Sigmoid colon (tissue), 6 donors: ENCODE measurements at regions not wholly inside any gene's neighbourhood (a gene's known extent, or its start where the extent isn't known, plus 50 kb on each side); places are given as distances from the start of the nearest gene placed in this dataset.

Source experiments
- DNase-seq: peaks from one replicate; pipeline ENCODE4 v3.0.0-alpha.2; 2019
- H3K27ac ChIP-seq, 4 donors: fragments of 200-600 bp; sonication (generic); one replicate each; pipeline ENCODE4 v1.5.1; 2016 to 2019; ENCODE audit warnings: mild to moderate bottlenecking in 1 of 4
- H3K27me3 ChIP-seq, 3 donors: fragments of 200-600 bp; sonication (generic); one replicate each; pipeline ENCODE4 v1.5.1; 2019; ENCODE audit warnings: mild to moderate bottlenecking in 1 of 3
- H3K36me3 ChIP-seq, 4 donors: fragments of 200-600 bp; sonication (generic); one replicate each; pipeline ENCODE4 v1.5.1; 2016 to 2019
- H3K4me1 ChIP-seq, 4 donors: fragments of 200-600 bp; sonication (generic); one replicate each; pipeline ENCODE4 v1.5.1; 2017 to 2019
- H3K4me3 ChIP-seq, 4 donors: fragments of 200-600 bp; sonication (generic); one replicate each; pipeline ENCODE4 v1.5.1; 2017 to 2019; ENCODE audit warnings: mild to moderate bottlenecking in 2 of 4, moderate library complexity in 1 of 4
- H3K9me3 ChIP-seq, 4 donors: fragments of 200-600 bp in 3 of 4; sonication (generic) in 3 of 4; one replicate each; pipeline versions ENCODE4 v1.5.1 to v1.6.1; 2013 to 2019
- CTCF ChIP-seq, 4 experiments: fragments of 450-650 bp in 3 of 4; fragments of 200-600 bp in 1 of 4; IDR thresholded peaks; one replicate each; pipeline ENCODE4 v1.5.1; 2016 to 2019; ENCODE audit warnings: antibody characterized with exemption in 4 of 4, mild to moderate bottlenecking in 3 of 4, moderate library complexity in 2 of 4
- EP300 ChIP-seq, 4 donors: sonication (generic); formaldehyde crosslinking; IDR thresholded peaks; one replicate each; pipeline ENCODE4 v1.6.1; 2017; ENCODE audit warnings: antibody characterized with exemption in 4 of 4
- POLR2A ChIP-seq, 2 donors: fragments of 450-650 bp; IDR thresholded peaks; one replicate each; pipeline ENCODE4 v1.6.1; 2016; ENCODE audit warnings: antibody characterized with exemption in 2 of 2, mild to moderate bottlenecking in 2 of 2, moderate library complexity in 2 of 2
- POLR2AphosphoS5 ChIP-seq, 4 donors: sonication (generic); formaldehyde crosslinking; IDR thresholded peaks; one replicate each; pipeline ENCODE4 v1.6.1; 2017; ENCODE audit warnings: antibody characterized with exemption in 4 of 4
- WGBS, 2 donors: extraction: QIAGEN DNeasy Blood & Tissue Kit; methylation state at CpG; one replicate each; pipeline ENCODE4 v1.1.7; 2013; 5-methylcytosine and 5-hydroxymethylcytosine counted together
- intact Hi-C: fragments of 100-400 bp; cut with DNase I; formaldehyde crosslinking; loops from one replicate; pipeline ENCODE4 v1.15.1; 2023
- donor health status: healthy with polysubstance abuse.
- donor health status: healthy.

DNA sequence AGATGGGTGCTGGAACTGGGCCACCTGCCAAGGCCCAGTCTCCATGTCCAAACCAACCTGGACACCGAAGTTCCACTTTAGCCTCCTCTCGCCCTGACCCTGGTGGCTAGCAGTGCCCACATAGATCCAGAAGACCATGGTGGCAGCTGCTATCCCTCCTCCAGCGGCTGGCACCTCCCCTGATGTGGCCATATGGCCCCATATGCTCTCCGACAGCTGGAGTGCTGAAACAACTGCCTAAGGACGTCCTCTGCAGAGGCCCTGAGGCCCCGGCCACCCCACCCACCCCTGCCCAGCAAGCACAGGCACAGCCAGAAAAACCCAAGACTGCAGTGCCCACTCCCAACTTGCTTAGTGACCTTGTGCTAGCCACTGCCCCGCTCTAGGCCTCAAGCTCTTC lies 182.3 kb upstream of the LINGO1 start:
- WGBS, 2 donors: 80 to 84% methylated on average over 7 of the region's 7 CpGs
- DNase-seq: no peak
- intact Hi-C loops: no loop called here

DNA sequence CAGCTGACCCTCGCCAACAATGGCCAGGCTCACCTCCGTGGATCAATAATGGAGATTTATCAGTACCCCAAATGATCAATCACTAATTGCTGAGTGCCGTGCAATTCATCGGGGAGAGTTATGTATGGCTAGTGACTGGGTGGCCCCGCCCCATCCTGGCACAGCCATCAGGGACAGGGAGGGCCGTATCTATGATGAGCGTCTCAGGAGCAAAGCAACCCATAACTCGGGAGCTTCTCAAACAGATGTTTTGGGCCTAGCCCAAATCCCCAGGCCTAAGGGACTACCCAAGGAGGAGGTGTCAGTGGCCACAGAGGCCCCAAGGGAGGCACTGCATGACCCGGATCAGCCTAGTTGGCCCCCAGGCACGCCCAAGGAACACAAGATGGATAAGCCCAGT lies 180.0 kb upstream of the LINGO1 start:
- no peaks in the 10 kb centered on the region for H3K4me1 ChIP-seq
- no peaks in the 10 kb centered on the region for H3K36me3 ChIP-seq
- 57 to 83% methylated on average over 10 of the region's 10 CpGs for WGBS, 2 donors
- DNase-seq: no peak
- no peak overlapping the region for H3K27ac ChIP-seq
- H3K4me3 ChIP-seq: no peak overlapping the region
- H3K9me3 ChIP-seq: no peaks in the 10 kb centered on the region
- no peak for TF ChIP-seq EP300 (IDR thresholded peaks at IDR 0.05)
- TF ChIP-seq POLR2A (IDR thresholded peaks at IDR 0.05): no peak
- no peak for TF ChIP-seq POLR2AphosphoS5 (IDR thresholded peaks at IDR 0.05)
- no peak for TF ChIP-seq CTCF (IDR thresholded peaks at IDR 0.05)
- H3K27me3 ChIP-seq: peaks cover 0 to 19% (median 0%) of the 10 kb centered on the region in 3 donors
- intact Hi-C loops: no loop called here

More for the DNA sequence above, 182.3 kb upstream of the LINGO1 start:
- no peaks in the 10 kb centered on the region for H3K9me3 ChIP-seq
- H3K4me3 ChIP-seq: no peak overlapping the region
- H3K27ac ChIP-seq: no peak overlapping the region
- peaks cover 20 to 42% (median 22%) of the 10 kb centered on the region in 3 donors for H3K27me3 ChIP-seq
- H3K36me3 ChIP-seq: no peaks in the 10 kb centered on the region
- TF ChIP-seq CTCF (IDR thresholded peaks at IDR 0.05) (no peak), EP300 (IDR thresholded peaks at IDR 0.05) (no peak), POLR2AphosphoS5 (IDR thresholded peaks at IDR 0.05) (no peak), POLR2A (IDR thresholded peaks at IDR 0.05) (no peak)
- H3K4me1 ChIP-seq: peaks cover 0 to 17% (median 15%) of the 10 kb centered on the region in 4 donors

- intact Hi-C loops: no loop called here
- Histone ChIP-seq H3K27ac (no peak overlapping the region), H3K9me3 (no peaks in the 10 kb centered on the region), H3K4me1 (no peaks in the 10 kb centered on the region), H3K4me3 (no peak overlapping the region), H3K36me3 (no peaks in the 10 kb centered on the region), H3K27me3 (peaks cover 0 to 5% (median 0%) of the 10 kb centered on the region in 3 donors)
- 56 to 71% methylated on average over 5 of the region's 5 CpGs for WGBS, 2 donors
- DNase-seq: no peak
- TF ChIP-seq POLR2A (IDR thresholded peaks at IDR 0.05) (no peak), POLR2AphosphoS5 (IDR thresholded peaks at IDR 0.05) (no peak), EP300 (IDR thresholded peaks at IDR 0.05) (no peak), CTCF (IDR thresholded peaks at IDR 0.05) (no peak)
Measured at GRCh38 chr15:77811270-77811669, 178.6 kb upstream of the LINGO1 start.

DNA sequence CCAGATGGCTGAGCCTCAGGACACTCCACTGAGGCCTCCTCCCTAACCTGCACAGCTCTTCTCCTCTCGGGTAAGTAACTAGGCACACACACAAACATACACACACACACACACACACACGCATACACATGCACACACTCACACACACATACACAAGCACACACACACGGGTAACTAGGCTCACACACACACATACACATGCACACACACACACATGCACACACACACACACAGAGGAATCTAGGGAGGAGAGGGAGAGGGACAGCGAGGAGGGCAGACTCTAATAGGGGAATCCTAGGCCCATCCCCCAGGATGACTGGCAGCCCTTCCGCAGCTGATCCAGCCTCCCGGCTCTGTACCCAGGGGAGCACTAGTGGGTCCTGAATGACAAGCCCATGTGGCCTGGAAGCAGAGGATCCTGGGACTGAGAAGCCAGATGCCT lies 177.4 kb upstream of the LINGO1 start:
- no peaks in the 10 kb centered on the region for H3K27me3 ChIP-seq
- TF ChIP-seq CTCF (IDR thresholded peaks at IDR 0.05) (no peak), POLR2A (IDR thresholded peaks at IDR 0.05) (no peak), EP300 (IDR thresholded peaks at IDR 0.05) (no peak), POLR2AphosphoS5 (IDR thresholded peaks at IDR 0.05) (no peak)

DNA sequence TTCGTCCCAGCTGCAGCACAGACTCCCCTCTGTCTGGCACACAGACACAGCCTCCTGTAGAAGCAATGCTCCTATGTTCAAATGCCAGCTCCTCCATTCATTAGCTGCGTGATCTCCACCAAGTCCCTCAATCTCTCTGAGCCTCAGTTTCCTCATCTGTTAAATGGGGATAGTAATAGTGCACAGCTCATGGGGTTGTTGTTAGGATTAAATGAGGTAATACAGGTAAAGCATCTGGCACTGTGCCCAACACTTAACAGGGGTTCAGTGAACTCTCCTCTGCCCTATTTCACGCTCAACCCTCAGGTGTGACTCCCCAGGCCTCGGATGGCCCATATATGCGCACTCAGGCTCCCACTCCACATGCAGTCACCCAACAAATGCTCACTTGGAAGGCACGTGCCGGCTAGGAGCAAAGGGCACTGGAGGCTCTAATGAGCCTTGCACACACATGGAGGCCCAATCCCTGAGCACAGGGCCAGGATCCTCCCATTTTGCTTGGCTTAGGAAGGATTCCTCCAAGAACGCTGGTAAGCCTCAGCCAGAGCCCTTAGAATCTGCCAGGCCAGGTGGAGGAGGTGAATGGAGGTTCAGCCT lies 176.0 kb upstream of the LINGO1 start:
- WGBS, 2 donors: 87 to 90% methylated on average over 8 of the region's 8 CpGs
- H3K27me3 ChIP-seq: no peaks in the 10 kb centered on the region
- no peak for DNase-seq
- intact Hi-C loops: no loop called here
- no peak for TF ChIP-seq POLR2AphosphoS5 (IDR thresholded peaks at IDR 0.05)
- TF ChIP-seq POLR2A (IDR thresholded peaks at IDR 0.05): no peak
- no peak for TF ChIP-seq EP300 (IDR thresholded peaks at IDR 0.05)
- TF ChIP-seq CTCF (IDR thresholded peaks at IDR 0.05): no peak
- no peaks in the 10 kb centered on the region for H3K9me3 ChIP-seq
- no peaks in the 10 kb centered on the region for H3K36me3 ChIP-seq
- H3K4me1 ChIP-seq: no peaks in the 10 kb centered on the region
- H3K4me3 ChIP-seq: no peak overlapping the region
- no peak overlapping the region for H3K27ac ChIP-seq

More for the DNA sequence above, 177.4 kb upstream of the LINGO1 start:
- intact Hi-C loops: no loop called here
- Histone ChIP-seq H3K36me3 (no peaks in the 10 kb centered on the region), H3K4me3 (no peak overlapping the region), H3K27ac (no peak overlapping the region), H3K4me1 (no peaks in the 10 kb centered on the region), H3K9me3 (no peaks in the 10 kb centered on the region)
- no peak for DNase-seq
- 73 to 83% methylated on average over 6 of the region's 6 CpGs for WGBS, 2 donors
